ENCODE measurements at regions not wholly inside any gene's neighbourhood (a gene's known extent, or its start where the extent isn't known, plus 50 kb on each side); places are given as distances from the start of the nearest gene placed in this dataset.
"Not testable (repeated sequence)": the region's sequence is repeated elsewhere in the genome, so short reads cannot be mapped to it uniquely, and the experiment has no call there.

GRCh38 chr2:220601674-220602073 lies 970.4 kb downstream of the EPHA4 start:
- no peak for DNase-seq (ENCODE audit: low spot score)
- Histone ChIP-seq H3K36me3 (no peaks in the 10 kb centered on the region), H3K4me1 (replicated peaks) (no peaks in the 10 kb centered on the region), H3K27me3 (replicated peaks; ENCODE audit: insufficient read depth) (no peaks in the 10 kb centered on the region), H3K9me3 (no peaks in the 10 kb centered on the region), H3K4me3 (no peak overlapping the region), H3K27ac (no peak overlapping the region)
- intact Hi-C loops (cut with DNase I) = no loop called here
- TF ChIP-seq CTCF (IDR thresholded peaks at IDR 0.05) (no peak), POLR2AphosphoS5 (IDR thresholded peaks at IDR 0.05) (no peak), POLR2A (IDR thresholded peaks at IDR 0.05) (no peak)
- 78% methylated on average over 3 of the region's 3 CpGs for WGBS

GRCh38 chr2:220613004-220613403 lies 959.1 kb downstream of the EPHA4 start:
- H3K27me3 ChIP-seq (replicated peaks; ENCODE audit: insufficient read depth); DNase-seq (ENCODE audit: low spot score); H3K9me3 ChIP-seq; H3K27ac ChIP-seq; H3K36me3 ChIP-seq; H3K4me3 ChIP-seq; H3K4me1 ChIP-seq (replicated peaks); intact Hi-C loops (cut with DNase I): not testable (repeated sequence)
- WGBS = 93% methylated on average over 8 of the region's 8 CpGs

GRCh38 chr2:220614064-220614463 lies 958.0 kb downstream of the EPHA4 start:
- H3K36me3 ChIP-seq = no peaks in the 10 kb centered on the region
- H3K9me3 ChIP-seq = no peaks in the 10 kb centered on the region
- intact Hi-C loops (cut with DNase I) = no loop called here
- H3K4me3 ChIP-seq = no peak overlapping the region
- TF ChIP-seq CTCF (IDR thresholded peaks at IDR 0.05) (no peak), POLR2AphosphoS5 (IDR thresholded peaks at IDR 0.05) (no peak), POLR2A (IDR thresholded peaks at IDR 0.05) (no peak)
- no peak for DNase-seq (ENCODE audit: low spot score)
- 93% methylated on average over 1 of the region's 1 CpG for WGBS
- no peaks in the 10 kb centered on the region for H3K4me1 ChIP-seq (replicated peaks)
- H3K27ac ChIP-seq = no peak overlapping the region
- no peaks in the 10 kb centered on the region for H3K27me3 ChIP-seq (replicated peaks; ENCODE audit: insufficient read depth)

GRCh38 chr2:220619525-220620220 lies 952.4 kb downstream of the EPHA4 start:
- H3K27ac ChIP-seq = no peak overlapping the region
- WGBS = 46% methylated on average over 3 of the region's 3 CpGs
- TF ChIP-seq POLR2A (IDR thresholded peaks at IDR 0.05) = no peak
- no peak for TF ChIP-seq CTCF (IDR thresholded peaks at IDR 0.05)
- peak; percentile 8 for TF ChIP-seq POLR2AphosphoS5 (IDR thresholded peaks at IDR 0.05)
- no peaks in the 10 kb centered on the region for H3K9me3 ChIP-seq
- intact Hi-C loops (cut with DNase I) = no loop called here
- H3K4me1 ChIP-seq (replicated peaks) = no peaks in the 10 kb centered on the region
- H3K36me3 ChIP-seq = no peaks in the 10 kb centered on the region
- no peak overlapping the region for H3K4me3 ChIP-seq
- no peaks in the 10 kb centered on the region for H3K27me3 ChIP-seq (replicated peaks; ENCODE audit: insufficient read depth)
- DNase-seq (ENCODE audit: low spot score) = no peak

- H3K27me3 ChIP-seq (replicated peaks; ENCODE audit: insufficient read depth) = no peaks in the 10 kb centered on the region
- DNase-seq (ENCODE audit: low spot score) = no peak
- H3K4me1 ChIP-seq (replicated peaks) = no peaks in the 10 kb centered on the region
- H3K36me3 ChIP-seq = no peaks in the 10 kb centered on the region
- 78% methylated on average over 3 of the region's 3 CpGs for whole genome bisulfite sequencing
- intact Hi-C loops (cut with DNase I) = no loop called here
- H3K27ac ChIP-seq = no peak overlapping the region
- TF ChIP-seq CTCF (IDR thresholded peaks at IDR 0.05) = no peak
- TF ChIP-seq POLR2AphosphoS5 (IDR thresholded peaks at IDR 0.05) = no peak
- TF ChIP-seq POLR2A (IDR thresholded peaks at IDR 0.05) = no peak
- no peaks in the 10 kb centered on the region for H3K9me3 ChIP-seq
- H3K4me3 ChIP-seq = no peak overlapping the region
Observed at GRCh38 chr2:220626603-220627002, 945.5 kb downstream of the EPHA4 start.
